B cell (primary cell): ENCODE measurements at regions not wholly inside any gene's neighbourhood (a gene's known extent, or its start where the extent isn't known, plus 50 kb on each side); places are given as distances from the start of the nearest gene placed in this dataset.

ENCODE experiments used
- ATAC-seq: fragments of 200-7000 bp; cut with Tn5 transposase; one replicate; pipeline ENCODE4 v1.10.0; 2021; ENCODE audit warnings: low read depth, mild to moderate bottlenecking, moderate number of reproducible peaks, moderate library complexity
- CTCF ChIA-PET: fragments of 350-600 bp; sonication (Branson Sonifier 250); formaldehyde crosslinking; loops from one replicate; lab custom pipeline; 2021; ENCODE audit warnings: antibody characterized with exemption, inconsistent platforms; lab: Charles Lee
- POLR2A ChIA-PET: fragments of 350-600 bp; sonication (Branson Sonifier 250); formaldehyde crosslinking; loops from one replicate; lab custom pipeline; 2021; ENCODE audit warnings: antibody characterized with exemption; lab: Charles Lee
- DNase-seq: peaks from one replicate; pipeline ENCODE4 v3.0.0; 2013
- H2AFZ ChIP-seq: 2 replicates; pipeline ENCODE4 v1.6.1; 2012; ENCODE audit warnings: mild to moderate bottlenecking, low read depth, low read length; ENCODE audit not compliant: insufficient read depth, poor library complexity, severe bottlenecking
- H3K27ac ChIP-seq, 2 donors: 1 replicate in 1 of 2; 2 replicates in 1 of 2; pipeline ENCODE4 v1.5.1; 2012 to 2013; ENCODE audit warnings: low read length in 2 of 2, mild to moderate bottlenecking in 2 of 2, moderate library complexity in 1 of 2
- H3K27me3 ChIP-seq, 4 experiments: fragments of 200-600 bp in 1 of 4; sonication (generic) in 1 of 4; replicated peaks in 1 of 4; 1 replicate in 2 of 4; 2 replicates in 2 of 4; pipeline versions ENCODE4 v1.6.1 to v1.7.0; 2013 to 2016; ENCODE audit warnings: low read length in 3 of 4, mild to moderate bottlenecking in 2 of 4, mixed read lengths in 1 of 4, moderate library complexity in 1 of 4; ENCODE audit not compliant: insufficient read depth in 4 of 4, control insufficient read depth in 3 of 4; ENCODE audit errors: control extremely low read depth in 1 of 4
- H3K36me3 ChIP-seq, 2 experiments: replicated peaks in 1 of 2; 1 replicate in 1 of 2; 2 replicates in 1 of 2; pipeline versions ENCODE4 v1.6.1 to v1.7.1; 2013; ENCODE audit warnings: low read length in 1 of 2; ENCODE audit not compliant: insufficient read depth in 2 of 2, control insufficient read depth in 1 of 2; ENCODE audit errors: control extremely low read depth in 1 of 2, extremely low read depth in 1 of 2
- H3K4me1 ChIP-seq, 2 donors: fragments of 200-600 bp in 1 of 2; sonication (generic) in 1 of 2; 1 replicate in 1 of 2; 2 replicates in 1 of 2; pipeline versions ENCODE4 v1.5.1 to v1.6.1; 2013 to 2017; ENCODE audit warnings: low read length in 2 of 2; ENCODE audit not compliant: control insufficient read depth in 2 of 2, insufficient read depth in 2 of 2
- H3K4me2 ChIP-seq: replicated peaks from 2 replicates; pipeline ENCODE3; 2012; ENCODE audit warnings: mild to moderate bottlenecking, low read depth, low read length; ENCODE audit not compliant: poor library complexity, severe bottlenecking
- H3K4me3 ChIP-seq, 5 experiments: fragments of 200-600 bp in 1 of 5; sonication (generic) in 1 of 5; 1 replicate in 3 of 5; 2 replicates in 2 of 5; pipeline versions ENCODE4 v1.5.1 to v1.7.0; 2011 to 2016; ENCODE audit warnings: low read length in 4 of 5, mild to moderate bottlenecking in 4 of 5, low read depth in 2 of 5, control low read depth in 1 of 5, moderate library complexity in 1 of 5; ENCODE audit not compliant: insufficient read depth in 1 of 5; ENCODE audit errors: control extremely low read depth in 1 of 5, extremely low read depth in 1 of 5
- H3K79me2 ChIP-seq: fragments of 200-600 bp; sonication (generic); one replicate; pipeline ENCODE4 v1.6.0; 2016; ENCODE audit warnings: low read length; ENCODE audit not compliant: control insufficient read depth, insufficient read depth
- H3K9ac ChIP-seq: fragments of 200-600 bp; sonication (generic); 2 replicates; pipeline ENCODE4 v1.6.1; 2017; ENCODE audit warnings: mild to moderate bottlenecking, low read length, moderate library complexity
- H3K9me3 ChIP-seq, 3 donors: one replicate each; pipeline versions ENCODE4 v1.6.1 to v1.7.1; 2013; ENCODE audit warnings: low read length in 2 of 3; ENCODE audit not compliant: control insufficient read depth in 2 of 3, insufficient read depth in 1 of 3; ENCODE audit errors: control extremely low read depth in 1 of 3
- H4K20me1 ChIP-seq: 2 replicates; pipeline ENCODE4 v1.6.0; 2012; ENCODE audit warnings: mild to moderate bottlenecking, low read length; ENCODE audit not compliant: insufficient read depth, control insufficient read depth, poor library complexity, severe bottlenecking
- H3K27ac Mint-ChIP-seq: one replicate; pipeline ENCODE4 v1.8.0; 2021; ENCODE audit warnings: mixed read lengths
- H3K27me3 Mint-ChIP-seq: one replicate; pipeline ENCODE4 v1.8.0; 2021; ENCODE audit warnings: mixed read lengths
- H3K4me1 Mint-ChIP-seq: one replicate; pipeline ENCODE4 v1.8.0; 2021; ENCODE audit warnings: mixed read lengths
- H3K4me3 Mint-ChIP-seq: one replicate; pipeline ENCODE4 v1.8.0; 2021; ENCODE audit warnings: mixed read lengths
- H3K9me3 Mint-ChIP-seq: one replicate; pipeline ENCODE4 v1.8.0; 2022; ENCODE audit warnings: mixed read lengths; ENCODE audit not compliant: insufficient read depth
- EZH2 ChIP-seq: IDR thresholded peaks from 2 replicates; pipeline ENCODE4 v1.6.1; 2012; ENCODE audit warnings: borderline replicate concordance, low read depth, mild to moderate bottlenecking, moderate library complexity, low read length; ENCODE audit not compliant: insufficient read depth, poor library complexity, severe bottlenecking
- WGBS: methylation state at CpG from one replicate; pipeline ENCODE4 v1.1.5; 2013; ENCODE audit warnings: missing lambda C conversion rate; ENCODE audit not compliant: insufficient coverage; 5-methylcytosine and 5-hydroxymethylcytosine counted together
- intact Hi-C: fragments of 100-400 bp; cut with micrococcal nuclease; formaldehyde crosslinking; loops from one replicate; pipeline ENCODE4 v1.10.0; 2022
- TF ChIP-seq, protein P1 (sequence below): fragments of 200-600 bp; IDR thresholded peaks from one replicate; pipeline ENCODE4 v1.8.0; 2022; ENCODE audit warnings: antibody characterized with exemption, mild to moderate bottlenecking

DNA sequence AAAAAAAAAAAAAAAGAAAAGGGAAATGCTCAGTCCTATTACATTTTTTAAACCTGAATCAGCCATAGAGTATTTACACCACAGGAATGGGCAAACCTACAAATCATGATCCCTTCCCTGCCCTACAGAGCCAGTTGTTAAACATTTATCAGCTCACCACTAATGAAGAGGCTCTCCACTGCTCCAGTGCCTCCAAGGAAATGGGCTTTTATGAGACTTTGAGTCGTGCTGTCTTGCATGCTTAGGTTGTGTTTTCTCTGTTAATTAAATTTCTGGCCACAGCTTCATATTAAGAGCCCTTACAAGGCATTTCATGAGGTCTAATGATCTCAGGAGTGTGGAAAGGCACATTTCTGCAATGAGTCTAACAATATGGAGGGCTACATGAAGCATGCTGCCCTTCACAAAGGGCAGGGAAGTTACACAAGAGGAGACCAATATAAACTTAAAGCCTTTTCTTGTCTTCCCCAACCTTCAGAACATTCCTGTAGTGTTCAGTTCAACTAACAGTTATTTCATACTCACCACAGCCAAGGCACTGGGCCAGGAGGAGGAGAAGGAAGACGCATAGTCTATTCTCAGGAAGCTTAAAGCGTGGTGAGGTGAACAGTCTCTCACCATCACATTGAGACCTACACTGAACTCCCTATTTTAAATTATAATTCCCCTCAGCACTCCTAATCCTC, 140.1 kb upstream of the ABCA1 start:
- Mint-ChIP-seq H3K9me3 (no peaks in the 10 kb centered on the region), H3K27ac (no peak overlapping the region), H3K4me1 (peaks cover 12% of the 10 kb centered on the region), H3K27me3 (peaks cover 21% of the 10 kb centered on the region), H3K4me3 (no peak overlapping the region)
- no peak overlapping the region for H3K4me3 ChIP-seq
- intact Hi-C loops = no loop called here
- no peak overlapping the region for H3K4me2 ChIP-seq
- H4K20me1 ChIP-seq = no peaks in the 10 kb centered on the region
- ChIA-PET POLR2A (no interaction called here), CTCF (no interaction called here)
- ATAC-seq (no peak), DNase-seq (no peak)
- no peak overlapping the region for H3K9ac ChIP-seq
- no peak overlapping the region for H2AFZ ChIP-seq
- H3K27me3 ChIP-seq = peaks cover 0 to 7% (median 2%) of the 10 kb centered on the region in 4 experiments
- H3K79me2 ChIP-seq = no peaks in the 10 kb centered on the region
- no peaks in the 10 kb centered on the region for H3K36me3 ChIP-seq
- TF ChIP-seq, protein P1, sequence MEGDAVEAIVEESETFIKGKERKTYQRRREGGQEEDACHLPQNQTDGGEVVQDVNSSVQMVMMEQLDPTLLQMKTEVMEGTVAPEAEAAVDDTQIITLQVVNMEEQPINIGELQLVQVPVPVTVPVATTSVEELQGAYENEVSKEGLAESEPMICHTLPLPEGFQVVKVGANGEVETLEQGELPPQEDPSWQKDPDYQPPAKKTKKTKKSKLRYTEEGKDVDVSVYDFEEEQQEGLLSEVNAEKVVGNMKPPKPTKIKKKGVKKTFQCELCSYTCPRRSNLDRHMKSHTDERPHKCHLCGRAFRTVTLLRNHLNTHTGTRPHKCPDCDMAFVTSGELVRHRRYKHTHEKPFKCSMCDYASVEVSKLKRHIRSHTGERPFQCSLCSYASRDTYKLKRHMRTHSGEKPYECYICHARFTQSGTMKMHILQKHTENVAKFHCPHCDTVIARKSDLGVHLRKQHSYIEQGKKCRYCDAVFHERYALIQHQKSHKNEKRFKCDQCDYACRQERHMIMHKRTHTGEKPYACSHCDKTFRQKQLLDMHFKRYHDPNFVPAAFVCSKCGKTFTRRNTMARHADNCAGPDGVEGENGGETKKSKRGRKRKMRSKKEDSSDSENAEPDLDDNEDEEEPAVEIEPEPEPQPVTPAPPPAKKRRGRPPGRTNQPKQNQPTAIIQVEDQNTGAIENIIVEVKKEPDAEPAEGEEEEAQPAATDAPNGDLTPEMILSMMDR = no peak
- no peak for TF ChIP-seq EZH2
- WGBS = 100% methylated on average over 1 of the region's 3 CpGs
- H3K4me1 ChIP-seq = peaks cover 5 to 15% of the 10 kb centered on the region in 2 donors
- peaks cover 0 to 3% (median 0%) of the 10 kb centered on the region in 3 donors for H3K9me3 ChIP-seq
- H3K27ac ChIP-seq = no peak overlapping the region

DNA sequence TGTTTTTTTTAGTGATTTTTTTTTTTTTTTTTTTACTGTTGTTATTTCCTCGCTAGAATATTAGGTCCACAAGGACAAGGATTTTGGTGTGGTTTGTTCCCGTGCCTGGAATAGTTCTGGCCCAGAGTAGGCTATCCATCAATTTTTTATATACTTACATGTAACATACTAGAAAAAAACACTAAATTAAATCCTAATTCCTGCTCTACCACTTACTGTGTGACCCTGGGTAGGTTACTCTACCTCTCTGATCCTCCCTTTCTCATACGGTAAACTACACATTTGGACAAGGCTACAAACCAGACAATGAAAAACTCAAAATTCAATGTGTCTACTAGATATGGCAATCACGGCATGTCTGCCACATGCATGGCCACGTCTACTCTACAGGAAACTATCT, 141.3 kb upstream of the ABCA1 start:
- Histone ChIP-seq H3K9ac (no peak overlapping the region), H3K79me2 (no peaks in the 10 kb centered on the region), H3K4me1 (peaks cover 0 to 9% of the 10 kb centered on the region in 2 donors), H3K4me3 (no peak overlapping the region), H3K36me3 (no peaks in the 10 kb centered on the region), H3K9me3 (no peaks in the 10 kb centered on the region), H2AFZ (no peak overlapping the region), H3K27ac (no peak overlapping the region), H3K4me2 (no peak overlapping the region), H4K20me1 (no peaks in the 10 kb centered on the region), H3K27me3 (peaks cover 0 to 6% (median 2%) of the 10 kb centered on the region in 4 experiments)
- 96% methylated on average over 3 of the region's 5 CpGs for WGBS
- DNase-seq (no peak), ATAC-seq (no peak)
- intact Hi-C loops = no loop called here
- Mint-ChIP-seq H3K27ac (no peak overlapping the region), H3K27me3 (peaks cover 13% of the 10 kb centered on the region), H3K4me3 (no peak overlapping the region), H3K4me1 (peaks cover 6% of the 10 kb centered on the region), H3K9me3 (no peaks in the 10 kb centered on the region)
- CTCF ChIA-PET = no interaction called here
- POLR2A ChIA-PET = no interaction called here
- no peak for TF ChIP-seq EZH2
- TF ChIP-seq, protein P1 = no peak
